Choroid plexus epithelial cell (primary cell): ENCODE measurements at regions not wholly inside any gene's neighbourhood (a gene's known extent, or its start where the extent isn't known, plus 50 kb on each side); places are given as distances from the start of the nearest gene placed in this dataset.
"Not testable (repeated sequence)": the region's sequence is repeated elsewhere in the genome, so short reads cannot be mapped to it uniquely, and the experiment has no call there.

Experiments used
- DNase-seq: peaks from one replicate; pipeline ENCODE4 v3.0.0-alpha.2; 2010; ENCODE audit warnings: low read depth
- H3K4me3 ChIP-seq: 2 replicates; pipeline ENCODE4 v1.5.1; 2011; ENCODE audit warnings: low read depth, mild to moderate bottlenecking, control low read depth, low read length, moderate library complexity
- TF ChIP-seq, protein P1 (sequence below): conservative IDR thresholded peaks from 2 replicates; pipeline ENCODE4 v1.5.1; 2011; ENCODE audit warnings: low read depth, mild to moderate bottlenecking, control low read depth, inconsistent platforms, low read length, moderate library complexity

DNA sequence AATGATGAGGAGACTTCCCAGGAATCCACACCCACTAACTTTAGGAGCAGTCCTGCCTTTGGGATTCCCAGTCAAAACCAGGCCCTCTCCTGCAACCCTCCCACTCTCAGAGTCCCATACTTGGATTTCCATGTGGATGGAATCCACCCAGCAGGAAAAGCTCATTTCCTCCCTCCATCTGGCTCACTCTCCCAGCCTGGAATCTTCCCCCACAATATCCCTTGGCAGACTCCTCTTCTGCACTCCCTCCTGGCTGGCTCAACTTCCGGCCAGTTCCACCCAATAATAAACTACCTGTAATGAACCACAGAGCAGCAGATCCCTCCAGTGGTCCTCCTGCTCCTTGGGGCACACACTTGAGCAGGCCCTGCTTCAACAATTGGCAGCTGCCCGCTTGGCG is 102.8 kb upstream of the EGLN3 start:
- H3K4me3 ChIP-seq = no peak overlapping the region
- TF ChIP-seq, protein P1, sequence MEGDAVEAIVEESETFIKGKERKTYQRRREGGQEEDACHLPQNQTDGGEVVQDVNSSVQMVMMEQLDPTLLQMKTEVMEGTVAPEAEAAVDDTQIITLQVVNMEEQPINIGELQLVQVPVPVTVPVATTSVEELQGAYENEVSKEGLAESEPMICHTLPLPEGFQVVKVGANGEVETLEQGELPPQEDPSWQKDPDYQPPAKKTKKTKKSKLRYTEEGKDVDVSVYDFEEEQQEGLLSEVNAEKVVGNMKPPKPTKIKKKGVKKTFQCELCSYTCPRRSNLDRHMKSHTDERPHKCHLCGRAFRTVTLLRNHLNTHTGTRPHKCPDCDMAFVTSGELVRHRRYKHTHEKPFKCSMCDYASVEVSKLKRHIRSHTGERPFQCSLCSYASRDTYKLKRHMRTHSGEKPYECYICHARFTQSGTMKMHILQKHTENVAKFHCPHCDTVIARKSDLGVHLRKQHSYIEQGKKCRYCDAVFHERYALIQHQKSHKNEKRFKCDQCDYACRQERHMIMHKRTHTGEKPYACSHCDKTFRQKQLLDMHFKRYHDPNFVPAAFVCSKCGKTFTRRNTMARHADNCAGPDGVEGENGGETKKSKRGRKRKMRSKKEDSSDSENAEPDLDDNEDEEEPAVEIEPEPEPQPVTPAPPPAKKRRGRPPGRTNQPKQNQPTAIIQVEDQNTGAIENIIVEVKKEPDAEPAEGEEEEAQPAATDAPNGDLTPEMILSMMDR = no peak
- DNase-seq = no peak

DNA sequence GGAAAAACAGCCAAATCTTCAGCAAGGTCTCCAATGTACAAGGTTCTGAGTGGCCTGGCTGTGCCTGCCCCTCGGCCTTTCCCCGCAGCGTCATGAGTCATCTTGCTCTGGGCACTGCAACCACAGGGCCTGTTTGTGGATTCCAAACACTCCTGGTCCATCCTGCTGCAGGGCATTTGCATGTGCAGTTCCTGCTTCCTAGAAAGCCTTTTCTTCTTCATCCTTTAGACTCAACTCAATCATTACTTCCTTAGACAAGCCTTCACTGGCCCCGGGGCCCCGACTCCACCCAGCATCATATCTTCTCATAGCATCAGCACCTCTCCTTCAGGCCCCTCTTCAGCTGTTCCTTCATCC is 101.8 kb upstream of the EGLN3 start:
- DNase-seq = peak; percentile 44
- H3K4me3 ChIP-seq = no peak overlapping the region
- TF ChIP-seq, protein P1 = no peak

DNA sequence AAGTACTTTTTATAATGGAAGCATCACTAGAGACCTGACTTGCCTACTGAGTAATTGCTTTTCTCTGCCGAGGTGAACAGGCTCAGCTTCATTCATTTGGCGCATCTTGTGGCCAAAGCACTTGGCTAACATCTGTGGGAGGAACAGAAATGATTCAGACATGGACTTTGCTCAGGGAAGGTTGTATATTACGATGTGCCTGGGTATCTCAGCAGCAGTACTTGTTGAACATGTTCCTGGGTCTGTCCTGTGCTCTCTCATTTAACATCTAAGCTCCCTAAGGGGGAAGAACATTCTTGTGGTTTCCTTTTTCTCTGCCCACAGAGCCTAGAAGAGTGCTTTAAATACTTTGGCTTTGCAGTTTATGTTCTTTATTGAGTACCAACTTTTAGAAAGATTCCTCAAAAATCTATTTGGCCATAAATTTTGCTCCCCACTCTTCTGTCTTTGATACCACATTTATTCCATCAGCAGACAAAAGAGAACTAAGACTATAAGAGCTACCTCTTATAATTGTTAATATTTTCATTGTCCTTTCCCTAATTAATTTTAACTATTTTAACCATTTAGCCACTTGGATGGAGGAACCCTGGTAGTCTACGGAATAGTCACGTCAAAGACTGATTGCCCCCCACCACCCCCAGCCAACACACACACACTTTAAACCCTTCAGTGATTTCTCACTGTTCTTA is 101.2 kb upstream of the EGLN3 start:
- TF ChIP-seq, protein P1 = no peak
- no peak overlapping the region for H3K4me3 ChIP-seq
- peak; percentile 64 for DNase-seq

DNA sequence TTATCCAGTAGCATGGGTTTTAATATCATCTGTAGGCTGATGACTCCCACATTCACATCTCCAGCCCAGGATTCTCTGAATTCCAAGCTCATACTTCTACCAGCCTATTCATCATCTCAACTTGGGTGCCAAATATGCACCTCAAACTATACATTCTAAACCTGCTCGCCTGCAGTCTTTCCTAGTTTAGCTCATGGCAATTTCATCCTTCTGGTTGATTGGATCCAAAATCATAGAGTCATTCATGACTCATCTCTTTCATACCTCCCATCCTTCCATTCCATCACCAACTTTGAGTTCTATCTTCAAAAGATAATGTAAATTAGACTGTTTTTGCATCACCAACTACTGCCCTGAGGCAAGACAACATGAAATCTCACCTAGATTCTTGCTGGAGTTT is 99.7 kb upstream of the EGLN3 start:
- TF ChIP-seq, protein P1 = no peak
- no peak for DNase-seq
- H3K4me3 ChIP-seq = no peak overlapping the region

DNA sequence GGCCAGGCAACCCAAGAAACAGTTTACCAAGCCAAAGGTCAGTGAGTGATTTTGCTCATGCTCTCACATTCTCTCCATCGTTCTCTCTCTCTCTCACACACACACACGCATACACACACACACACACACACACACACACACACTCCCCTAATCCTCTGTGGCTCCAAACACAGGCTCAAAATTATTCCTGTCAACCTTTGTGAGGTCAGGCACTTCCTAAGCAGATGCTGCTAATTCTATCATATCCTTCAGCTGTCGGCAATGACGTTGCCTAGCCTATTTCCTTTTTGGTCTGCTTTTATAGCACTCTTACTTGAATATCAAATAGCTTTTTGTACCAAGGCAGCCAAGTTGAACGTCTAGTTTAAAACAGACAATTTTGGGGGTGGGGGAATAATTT is 98.9 kb upstream of the EGLN3 start:
- no peak for DNase-seq

DNA sequence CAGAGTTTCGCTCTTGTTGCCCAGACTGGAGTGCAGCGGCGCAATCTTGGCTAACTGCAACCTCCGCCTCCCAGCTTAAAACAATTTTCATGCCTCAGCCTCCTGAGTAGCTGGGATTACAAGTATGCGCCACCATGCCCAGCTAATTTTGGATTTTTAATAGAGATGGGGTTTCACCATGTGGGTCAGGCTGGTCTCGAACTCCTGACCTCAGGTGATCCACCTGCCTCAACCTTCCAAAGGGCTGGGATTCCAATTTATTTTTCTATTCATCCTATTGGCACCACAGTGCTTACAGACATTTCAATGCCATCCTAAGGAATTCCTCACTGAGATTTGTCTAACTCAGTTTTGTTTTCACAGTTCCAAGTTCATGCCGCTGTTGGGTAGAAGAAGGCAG is 98.3 kb upstream of the EGLN3 start:
- not testable (repeated sequence) for H3K4me3 ChIP-seq, DNase-seq

More for the DNA sequence above, 98.9 kb upstream of the EGLN3 start:
- TF ChIP-seq, protein P1 = no peak
- H3K4me3 ChIP-seq = no peak overlapping the region

DNA sequence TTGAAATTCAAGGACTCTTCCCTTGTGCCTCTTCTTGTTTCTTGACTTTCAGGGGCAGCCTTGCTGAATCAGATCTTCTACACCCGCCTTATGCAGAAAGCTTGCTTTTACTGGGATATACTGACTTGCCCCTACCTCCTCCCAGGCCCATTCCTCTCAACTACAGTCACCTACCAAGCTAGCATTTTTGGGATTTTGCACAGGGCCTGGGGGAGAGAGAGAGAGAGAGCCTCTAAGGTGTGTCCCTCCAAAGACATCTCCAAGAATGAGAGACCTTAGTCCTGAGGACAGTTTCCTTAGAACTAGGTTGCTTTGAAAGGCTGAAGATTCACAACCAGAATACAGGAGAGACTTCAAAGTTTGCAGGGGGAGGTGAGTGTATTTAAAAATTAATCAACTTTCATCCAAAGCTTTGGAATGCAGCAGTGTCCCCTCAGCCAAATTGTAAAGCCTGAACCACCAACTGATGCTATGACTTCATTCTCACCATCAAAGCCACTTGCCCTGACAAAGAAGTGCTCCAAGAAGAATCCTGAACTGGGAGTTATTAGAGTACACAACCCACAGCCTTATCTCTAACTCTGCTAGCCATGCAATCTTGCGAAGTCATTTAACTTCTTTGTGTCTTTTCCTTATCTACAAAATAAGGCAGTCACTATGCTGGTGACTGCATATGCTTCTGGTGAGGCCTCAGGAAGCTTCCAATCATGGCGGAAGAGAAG is 96.1 kb upstream of the EGLN3 start:
- no peak for DNase-seq
- TF ChIP-seq, protein P1 = no peak
- no peak overlapping the region for H3K4me3 ChIP-seq
